CD4-positive, alpha-beta T cell treated with Interleukin-17A for 4 hours (primary cell): ENCODE measurements at regions not wholly inside any gene's neighbourhood (a gene's known extent, or its start where the extent isn't known, plus 50 kb on each side); places are given as distances from the start of the nearest gene placed in this dataset.
A peak's percentile ranks its signal among the peaks of the same experiment; 100 is the strongest.
"Not testable (repeated sequence)": the region's sequence is repeated elsewhere in the genome, so short reads cannot be mapped to it uniquely, and the experiment has no call there.

ENCODE experiments used
- DNase-seq: peaks from one replicate; pipeline ENCODE4 v3.0.0-alpha.2; 2020; ENCODE audit warnings: mixed read lengths

DNA sequence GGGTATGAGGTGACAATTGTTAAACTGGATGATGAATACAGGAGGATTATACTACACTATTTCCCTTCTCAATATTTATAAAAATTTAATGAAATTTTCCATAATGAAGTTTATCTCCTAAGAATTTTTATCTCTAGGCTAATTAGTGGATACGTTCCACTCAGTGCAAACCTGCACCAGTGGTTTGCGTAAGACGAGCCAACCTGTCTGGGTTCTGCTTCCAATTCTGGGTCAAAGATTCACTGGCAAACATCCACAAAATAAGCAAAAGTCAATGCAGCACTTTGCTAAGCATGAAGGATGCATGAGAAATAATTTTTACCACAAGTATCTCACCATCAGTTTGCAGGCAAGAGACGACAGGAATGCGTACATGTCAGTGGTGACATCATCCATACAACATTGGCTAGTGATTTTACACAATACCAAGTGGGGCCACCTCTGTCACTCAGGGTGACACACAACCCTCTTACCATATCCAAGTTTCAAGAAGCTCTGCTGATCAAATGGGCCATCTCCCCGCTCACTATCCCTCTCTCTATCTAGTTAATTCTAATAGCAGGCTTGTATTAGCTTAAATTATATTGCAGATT, 51.7 kb downstream of the FAM50B start:
- no peak for DNase-seq

DNA sequence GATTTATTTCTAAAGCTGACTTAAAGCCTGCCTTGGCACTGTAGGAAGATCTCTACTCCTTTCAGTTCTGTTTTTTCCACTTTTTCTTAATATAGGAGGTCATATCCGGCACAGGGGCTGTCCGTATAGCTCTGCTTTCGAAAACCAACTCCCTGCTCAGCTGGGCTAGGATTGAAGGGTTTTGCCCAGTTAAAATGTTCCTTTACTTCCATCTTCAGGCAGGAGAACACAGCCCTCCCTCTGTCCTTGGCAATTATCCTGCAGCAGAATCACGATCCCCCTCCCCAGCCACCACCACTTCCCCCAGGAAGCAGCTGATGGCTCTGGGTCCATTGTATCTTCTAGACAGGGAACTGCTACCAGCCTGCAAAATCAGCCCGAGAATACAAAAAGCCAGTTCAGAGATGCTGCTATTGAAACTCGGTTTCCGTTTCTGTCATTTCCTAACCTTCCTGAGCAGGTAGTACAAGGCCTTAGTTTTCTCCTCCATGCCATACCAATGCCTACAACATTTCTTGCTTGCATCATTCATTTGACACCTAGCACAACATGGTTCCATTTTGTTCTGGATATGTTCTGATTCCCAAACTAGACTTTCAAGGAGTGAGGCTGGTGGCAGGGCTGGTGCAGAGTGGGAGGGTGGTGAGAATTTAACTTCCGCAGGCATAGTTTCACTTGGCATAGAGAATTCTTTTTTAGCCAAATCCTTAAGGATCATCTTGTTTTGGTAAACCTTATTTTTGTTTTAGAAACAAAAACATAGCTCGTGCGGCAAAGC, 53.9 kb downstream of the FAM50B start:
- no peak for DNase-seq

DNA sequence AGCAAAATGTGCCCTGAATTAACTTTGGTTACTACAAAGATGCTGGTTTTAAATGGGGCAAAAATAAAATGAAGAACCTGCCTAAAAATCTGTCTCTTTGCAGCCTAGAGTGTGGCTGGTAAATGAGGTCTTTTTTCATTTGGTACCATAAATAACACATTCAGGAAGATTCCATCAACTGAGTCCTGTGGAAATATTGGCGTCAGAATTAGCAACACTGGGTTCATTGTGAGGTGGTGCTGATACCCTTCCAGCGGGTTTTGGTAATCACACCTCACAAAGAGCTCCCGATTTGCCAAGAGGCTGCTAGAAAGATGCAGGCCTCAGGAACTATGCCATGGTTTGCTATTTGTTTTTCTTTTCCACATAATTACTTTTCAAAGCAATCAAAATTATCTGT, 55.3 kb downstream of the FAM50B start:
- no peak for DNase-seq

DNA sequence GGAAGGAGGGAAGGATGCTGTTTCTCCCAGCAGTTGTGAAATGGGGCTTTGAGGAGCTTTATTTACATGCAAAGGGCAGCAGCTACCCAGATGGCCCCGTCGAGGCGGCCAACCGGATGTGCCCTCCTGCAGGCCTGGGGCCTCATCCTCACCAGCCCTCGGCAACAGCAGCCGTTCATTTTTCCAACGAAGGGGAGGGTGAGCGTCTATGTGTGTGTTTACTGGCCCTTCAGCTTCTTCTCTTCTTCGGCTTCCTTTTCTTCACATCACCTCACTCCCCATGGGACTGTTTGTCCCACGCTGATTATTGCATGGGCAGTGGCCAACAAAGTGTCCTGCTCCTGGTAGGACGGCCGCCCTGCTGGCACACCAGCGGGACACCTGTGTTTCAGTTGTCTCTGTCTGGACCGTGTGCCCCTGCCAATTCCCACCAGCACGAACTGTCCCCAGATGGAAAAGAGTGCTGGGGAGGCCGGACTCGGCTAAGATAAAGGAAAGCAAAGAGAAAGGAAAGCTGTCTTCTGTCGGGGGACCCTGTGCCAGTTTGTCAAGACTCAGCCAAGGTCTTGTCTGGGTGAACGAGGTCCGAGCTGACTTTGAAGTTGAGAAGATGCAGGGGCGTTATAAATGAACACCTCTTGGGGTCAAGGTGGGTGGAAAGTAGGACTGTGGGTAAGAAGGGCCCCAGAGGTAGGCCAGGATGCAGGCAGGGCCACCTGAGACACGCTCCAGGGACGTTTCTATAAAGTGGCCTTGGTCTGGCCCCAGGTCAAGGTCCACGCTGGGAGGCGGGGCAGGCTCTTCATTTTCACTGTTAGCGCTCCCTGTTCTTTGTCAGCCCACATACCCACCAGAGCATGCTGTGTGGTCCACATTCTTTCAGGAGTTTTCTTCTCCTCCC, 57.0 kb downstream of the FAM50B start:
- no peak for DNase-seq

DNA sequence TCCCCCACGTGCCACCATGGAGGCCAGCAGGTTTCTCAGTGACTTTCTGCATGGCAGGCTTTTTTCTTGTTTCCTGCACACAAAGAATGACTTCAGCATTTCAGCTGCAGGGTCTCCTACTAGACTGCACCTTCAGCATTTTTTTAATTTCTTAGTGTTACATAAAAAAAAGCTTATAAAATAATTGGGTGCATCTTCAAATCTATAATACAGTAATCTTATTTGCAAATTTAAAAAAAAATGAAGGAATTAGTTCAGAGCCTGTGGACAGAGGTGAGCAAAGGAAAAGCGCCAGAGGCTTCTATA, 57.6 kb downstream of the FAM50B start:
- DNase-seq, result no peak

DNA sequence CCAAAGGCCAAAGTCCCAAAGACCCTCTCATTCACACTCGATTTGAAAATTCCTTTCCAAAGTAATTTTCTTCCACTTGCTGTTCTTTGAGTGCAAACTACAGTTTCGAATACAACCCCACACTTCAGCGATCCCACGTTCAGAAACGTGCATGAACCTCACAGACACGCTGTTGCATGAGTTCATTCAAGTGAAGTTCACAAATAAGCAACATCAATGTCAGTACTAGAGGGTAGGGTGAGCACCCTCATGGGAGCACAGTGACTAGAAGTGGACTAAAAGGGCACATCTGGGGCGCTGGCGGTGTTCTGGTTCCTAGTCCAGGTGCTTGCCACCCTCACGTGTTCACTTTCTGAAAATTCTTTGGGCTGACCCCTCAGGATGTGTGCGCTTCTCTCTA, 59.0 kb downstream of the FAM50B start:
- DNase-seq, result no peak

DNA sequence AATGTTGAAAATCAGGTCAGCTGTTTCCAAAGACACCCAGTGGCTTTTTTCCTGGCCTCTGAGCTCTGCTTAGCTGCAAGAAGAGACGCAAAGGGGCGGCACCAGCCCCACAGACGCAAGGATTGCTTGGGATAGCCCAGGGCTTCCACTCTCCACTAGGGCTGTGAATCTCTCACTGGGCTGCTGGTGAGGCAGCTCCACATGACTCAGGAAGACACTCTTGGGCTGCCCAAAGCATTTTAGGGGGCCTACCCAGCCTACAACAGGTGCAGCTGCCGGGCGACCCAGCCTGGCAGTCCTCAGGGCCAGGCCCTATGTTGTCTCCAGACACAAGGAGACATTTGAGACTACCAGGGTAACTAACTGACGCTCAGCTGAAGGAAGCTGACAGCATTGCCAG, 59.8 kb downstream of the FAM50B start:
- DNase-seq, result no peak

DNA sequence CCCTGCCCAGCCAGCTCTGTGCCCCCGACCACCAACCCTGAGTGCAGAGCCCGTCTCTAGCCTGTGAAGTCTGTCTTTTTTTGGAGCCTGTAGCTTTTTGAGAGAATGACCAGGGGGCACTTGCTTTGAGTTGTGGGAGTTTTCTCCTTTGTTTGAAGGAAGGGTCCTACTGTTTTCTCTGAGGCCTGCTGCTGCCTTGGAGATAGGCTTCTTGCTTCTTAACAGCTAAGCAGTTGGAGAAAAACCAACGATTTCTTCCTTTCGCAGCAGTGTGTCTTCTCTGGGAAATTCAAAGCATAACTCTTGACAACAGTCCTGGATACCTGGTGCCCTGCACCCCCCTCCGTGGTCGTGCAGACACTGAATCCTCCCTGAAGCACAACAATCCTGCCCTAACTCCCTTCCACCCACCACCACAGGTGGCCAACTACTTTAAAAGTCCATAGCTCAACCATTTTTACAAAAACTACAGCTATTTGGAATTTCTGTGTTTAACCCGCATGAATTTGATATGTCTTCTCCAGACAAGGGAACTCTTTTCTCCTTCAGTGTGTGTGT, 61.0 kb downstream of the FAM50B start:
- no peak for DNase-seq

DNA sequence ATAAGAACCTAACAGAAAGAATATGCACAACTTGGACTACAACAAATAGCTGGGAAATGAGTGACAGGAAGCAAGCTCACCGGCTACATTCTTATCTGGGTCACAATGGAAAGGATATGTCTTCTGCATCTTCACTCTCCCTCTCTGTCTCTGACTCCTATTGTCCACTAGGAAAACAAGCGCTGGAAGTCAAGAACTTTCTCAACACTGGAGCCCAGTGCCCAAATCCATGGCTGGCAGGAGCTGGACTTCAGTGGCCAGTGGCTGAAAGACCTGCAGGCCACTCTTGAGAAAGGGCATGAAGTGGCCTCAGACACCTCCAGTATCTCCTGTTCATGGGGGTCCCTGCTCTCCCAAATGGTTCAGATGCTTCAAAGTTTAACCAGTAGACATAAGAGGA, 62.0 kb downstream of the FAM50B start:
- DNase-seq, result no peak

DNA sequence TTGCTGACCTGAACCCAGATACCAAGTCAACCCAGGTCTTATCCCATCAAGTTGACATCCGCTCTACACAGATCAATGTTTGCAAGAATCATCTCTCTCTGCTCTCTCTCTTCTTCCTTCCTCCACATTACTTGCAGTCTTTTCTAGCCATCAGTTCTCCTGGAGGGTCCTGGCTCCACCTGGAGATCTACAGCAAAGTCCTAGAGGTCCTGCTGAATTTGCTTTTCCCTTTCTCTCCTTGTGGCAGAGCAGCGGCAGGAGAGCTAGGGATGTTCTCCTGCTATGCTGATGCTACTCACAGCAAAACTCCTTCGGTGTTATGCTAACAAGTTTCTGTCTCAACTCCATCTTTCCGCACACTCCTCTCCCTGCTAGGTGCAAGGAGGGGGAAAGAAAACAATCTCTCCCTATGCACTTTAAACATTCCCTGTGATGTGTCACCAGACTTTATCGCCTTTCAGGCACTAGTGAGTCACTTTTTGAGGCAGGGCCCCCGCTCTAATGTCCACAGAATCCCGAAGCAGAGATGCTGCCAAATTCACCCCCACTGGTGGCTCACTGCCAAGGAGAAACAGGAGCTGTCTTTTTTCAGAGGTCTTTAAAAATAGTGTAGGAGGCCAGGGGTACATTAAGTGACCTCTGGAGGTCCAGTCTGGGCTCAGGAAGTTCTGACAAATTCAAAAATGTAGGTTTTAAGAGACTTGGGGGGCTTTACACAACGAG, 62.6 kb downstream of the FAM50B start:
- DNase-seq, result no peak

DNA sequence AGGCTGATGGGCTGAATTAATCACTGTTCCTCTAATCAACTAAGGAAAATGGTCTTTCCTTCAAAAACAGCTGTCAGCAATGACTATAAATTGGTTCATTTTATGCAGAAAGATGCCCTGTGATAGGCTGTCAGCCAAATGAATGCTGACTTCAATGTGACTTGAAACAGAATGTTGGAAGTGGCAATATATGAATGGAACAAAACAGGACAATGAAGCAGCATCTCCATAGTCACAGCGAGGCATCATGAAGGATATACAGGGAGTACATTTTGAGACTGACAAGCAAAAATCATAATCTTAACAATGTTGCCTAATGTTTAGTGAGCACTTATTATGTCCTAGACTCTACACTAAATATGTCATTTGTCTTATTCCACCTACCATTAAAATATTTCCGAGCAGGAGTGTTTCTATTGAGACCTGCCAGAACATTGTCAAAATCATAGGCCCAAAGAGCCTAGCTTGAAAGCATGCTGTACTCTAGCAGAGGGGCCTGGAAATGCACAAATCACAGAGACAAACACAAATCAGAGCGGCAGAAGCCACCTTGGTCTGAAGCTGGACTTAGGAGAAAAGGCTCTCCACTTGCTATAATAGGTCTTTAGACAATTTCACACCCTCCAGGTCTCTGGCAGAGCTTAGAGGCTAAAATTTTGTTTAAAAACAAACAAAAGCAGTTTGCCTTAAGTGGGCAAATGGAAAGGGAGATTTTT, 63.3 kb downstream of the FAM50B start:
- DNase-seq, result no peak

DNA sequence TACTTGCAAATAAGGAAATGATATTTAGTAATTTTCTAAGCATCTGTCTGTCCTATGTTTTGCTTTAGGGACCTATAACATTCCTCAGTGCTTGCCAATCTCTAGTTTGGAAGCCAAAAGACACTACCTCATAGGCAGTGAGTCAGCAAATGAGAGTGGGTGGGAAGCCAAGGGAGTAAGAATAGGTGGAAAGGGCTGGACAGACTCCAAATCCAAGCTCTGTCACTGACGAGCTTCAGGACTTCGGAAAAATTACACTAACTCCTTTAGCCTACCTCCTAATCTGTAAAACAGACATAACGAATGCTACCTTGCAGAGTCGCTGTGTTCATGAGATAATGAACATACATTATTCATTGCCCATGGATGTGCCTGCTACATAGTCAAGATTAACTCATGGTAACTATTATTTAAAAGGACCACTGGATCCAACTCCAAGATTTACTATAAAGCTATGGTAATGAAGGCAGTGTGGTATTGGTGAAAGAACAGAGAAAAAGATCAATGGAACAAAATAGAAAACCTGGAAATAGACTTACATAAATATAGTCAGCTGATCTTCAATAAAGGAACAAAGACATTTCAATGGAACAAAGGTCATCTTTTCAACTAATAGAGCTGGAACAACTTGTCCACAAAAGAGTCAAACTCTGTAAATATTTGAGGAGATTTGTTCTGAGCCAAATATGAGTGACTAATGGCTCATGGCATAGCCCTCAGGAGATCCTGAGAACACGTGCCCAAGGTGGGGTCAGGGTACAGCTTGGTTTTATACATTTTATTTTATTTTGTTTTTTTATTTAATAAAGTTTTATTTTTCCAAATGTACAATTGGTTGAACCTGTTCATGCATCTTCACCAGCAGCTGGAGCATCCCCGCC, 64.1 kb downstream of the FAM50B start:
- DNase-seq, result no peak

DNA sequence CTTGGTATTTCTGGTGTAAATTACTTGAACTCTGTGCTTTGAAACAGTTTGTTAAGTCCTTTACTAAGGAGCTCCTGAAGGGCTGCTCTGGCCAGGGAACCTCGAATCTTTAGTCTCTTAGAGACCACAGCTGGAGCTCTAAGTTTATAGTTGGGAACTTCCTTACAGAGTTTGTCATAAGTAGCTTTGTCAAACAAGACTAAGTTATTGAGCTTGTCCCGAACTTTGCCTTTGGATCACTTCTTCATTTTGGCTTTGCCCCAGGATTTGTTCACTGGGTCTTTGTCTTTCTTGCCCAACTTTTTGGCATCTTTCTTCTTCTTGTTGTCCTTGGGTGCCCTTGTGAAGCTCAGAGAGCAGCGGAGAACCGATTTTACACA, 64.8 kb downstream of the FAM50B start:
- DNase-seq, result no peak

DNA sequence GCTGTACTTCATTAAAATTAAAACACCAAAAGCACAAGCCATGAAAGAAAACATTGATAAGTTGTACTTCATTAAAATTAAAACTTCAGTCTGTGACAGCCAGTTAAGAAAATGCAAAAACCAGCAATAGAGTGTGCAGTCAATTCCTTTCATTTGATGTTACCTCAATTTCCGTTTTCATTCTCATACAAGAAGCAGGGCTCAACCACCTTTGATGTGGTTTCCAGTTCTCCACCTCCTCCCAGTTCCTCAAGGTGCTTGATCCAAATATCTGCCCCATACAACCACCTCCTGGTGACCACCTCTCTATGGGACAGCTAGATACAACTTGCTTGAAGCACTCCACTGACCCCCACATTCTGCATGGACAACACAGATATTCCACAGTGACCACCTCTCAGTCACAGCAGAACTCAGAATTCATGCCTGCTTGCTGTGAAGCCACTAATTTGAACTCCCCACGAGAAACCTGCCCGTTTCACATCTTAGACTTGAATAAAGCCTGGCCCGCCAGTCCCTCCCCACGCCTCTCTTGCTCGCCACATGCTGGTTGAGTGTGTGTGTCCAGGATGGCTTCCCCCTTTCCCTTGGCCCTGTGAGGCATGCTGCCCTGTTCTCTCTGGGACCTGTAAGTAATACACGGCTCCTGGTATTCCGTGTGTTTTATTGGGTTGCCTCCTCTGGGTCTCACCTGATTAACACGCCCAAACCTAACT, 66.1 kb downstream of the FAM50B start:
- peak; percentile 28 for DNase-seq

DNA sequence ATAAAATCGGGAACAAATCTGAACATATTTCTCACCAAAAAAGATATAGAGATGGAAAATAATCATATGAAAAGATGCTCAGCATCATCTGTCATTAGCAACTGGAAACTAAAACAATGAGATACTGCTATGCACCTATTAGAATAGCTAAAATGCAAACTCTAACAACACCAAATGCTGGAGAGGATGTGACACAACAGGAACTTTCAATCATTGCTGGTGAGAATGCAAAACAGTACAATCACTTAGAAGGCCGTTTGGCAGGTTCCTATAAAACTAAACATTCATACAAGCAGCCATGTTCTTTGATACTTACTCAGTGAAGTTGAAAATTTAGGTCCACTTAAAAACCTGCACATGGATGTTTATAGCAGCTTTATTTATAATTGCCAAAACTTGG, 67.0 kb downstream of the FAM50B start:
- no peak for DNase-seq

DNA sequence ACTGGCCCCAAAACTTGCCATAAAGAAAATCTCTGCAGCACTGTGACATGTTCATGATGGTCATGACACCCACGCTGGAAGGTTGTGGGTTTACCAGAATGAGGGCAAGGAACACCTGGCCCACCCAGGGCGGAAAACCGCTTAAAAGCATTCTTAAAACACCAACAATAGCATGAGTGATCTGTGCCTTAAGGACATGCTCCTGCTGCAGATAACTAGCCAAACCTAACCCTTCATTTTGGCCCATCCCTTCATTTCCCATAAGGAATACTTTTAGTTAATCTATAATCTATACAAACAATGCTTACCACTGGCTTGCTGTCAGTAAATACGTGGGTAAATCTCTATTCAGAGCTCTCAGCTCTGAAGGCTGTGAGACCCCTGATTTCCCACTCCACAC, 67.6 kb downstream of the FAM50B start:
- not testable (repeated sequence) for DNase-seq

DNA sequence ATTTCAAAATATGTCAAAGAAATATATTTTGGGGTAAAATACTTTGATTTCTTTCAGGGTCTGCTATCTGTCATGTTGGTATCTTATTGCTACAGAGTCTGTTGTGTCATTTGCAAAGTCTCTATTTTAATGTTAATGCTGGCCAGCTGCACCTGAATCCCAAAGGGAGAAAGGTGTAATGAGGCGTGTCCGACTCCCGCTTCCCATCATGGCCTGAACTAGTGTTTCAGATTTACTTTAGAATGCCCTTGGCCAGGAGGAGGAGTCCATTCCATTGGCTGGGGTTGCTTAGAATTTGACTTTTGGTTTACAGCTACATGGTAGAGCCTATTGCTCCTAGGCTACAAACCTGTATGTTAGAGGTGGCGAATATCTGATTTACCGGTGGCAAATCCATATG, 69.3 kb downstream of the FAM50B start:
- DNase-seq, result no peak

DNA sequence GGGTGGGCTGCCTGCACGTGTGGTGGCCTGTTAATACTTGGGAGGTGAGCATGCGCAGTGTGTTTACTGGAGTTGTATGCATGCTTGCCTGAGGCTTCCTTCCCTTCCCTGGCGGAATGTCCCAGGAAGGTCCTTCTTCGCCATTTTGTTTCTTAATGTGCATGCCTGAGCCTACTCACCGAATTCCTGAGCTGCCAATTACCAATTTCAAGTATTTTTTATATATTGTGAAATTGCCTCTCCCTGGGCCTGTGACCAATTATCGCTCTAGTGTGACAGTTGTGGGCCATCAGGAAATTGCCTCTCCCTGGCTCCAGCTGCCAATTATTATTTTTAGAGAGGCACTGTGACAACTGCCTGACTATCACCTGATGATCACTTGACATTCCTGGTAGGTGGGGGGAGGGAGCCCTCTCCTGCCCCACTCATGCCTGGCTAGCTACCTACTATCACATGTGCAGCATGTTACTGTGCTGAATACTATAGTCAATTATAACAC, 70.0 kb downstream of the FAM50B start:
- no peak for DNase-seq

DNA sequence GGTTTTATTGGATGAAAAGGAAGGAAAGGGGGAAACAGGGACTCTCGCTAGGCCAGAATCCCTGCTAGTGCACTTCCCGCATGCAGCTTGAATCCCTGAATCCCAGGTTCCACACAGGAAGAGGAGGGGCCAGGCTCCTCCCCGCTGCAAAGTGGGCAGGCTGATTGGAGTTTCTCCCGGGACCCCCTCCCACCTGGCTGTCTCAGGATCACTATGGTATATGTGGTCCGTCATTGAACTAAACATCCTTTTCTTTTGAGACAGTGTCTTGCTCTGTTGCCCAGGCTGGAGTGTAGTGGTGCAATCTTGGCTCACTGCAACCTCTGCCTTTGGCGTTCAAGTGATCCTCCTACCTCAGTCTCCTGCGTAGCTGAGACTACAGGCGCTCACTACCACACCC, 70.7 kb downstream of the FAM50B start:
- no peak for DNase-seq

DNA sequence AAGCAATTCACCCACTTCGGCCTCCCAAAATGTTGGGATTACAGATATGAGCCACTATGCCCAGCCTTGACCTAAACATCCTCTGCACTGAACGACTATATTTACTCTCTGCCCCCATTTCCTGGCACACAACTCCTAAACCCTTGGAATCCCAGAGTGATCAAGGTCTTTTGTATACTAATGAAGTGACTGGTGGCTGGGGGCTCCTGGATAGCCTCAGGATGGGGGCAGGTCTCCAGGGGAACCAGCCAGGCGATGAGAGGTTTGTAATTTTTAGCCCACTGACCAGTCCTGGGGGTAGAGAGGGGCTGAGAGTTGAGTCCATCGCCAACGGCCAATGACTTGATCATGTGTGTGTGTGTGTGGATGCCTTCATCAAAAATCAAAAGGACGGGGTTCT, 71.1 kb downstream of the FAM50B start:
- no peak for DNase-seq
